GM18867 (cell line): ENCODE measurements at regions not wholly inside any gene's neighbourhood (a gene's known extent, or its start where the extent isn't known, plus 50 kb on each side); places are given as distances from the start of the nearest gene placed in this dataset.

Experiments
- ATAC-seq: cut with Tn5 transposase; IDR thresholded peaks from one replicate; pipeline ENCODE4 v1.9.1; 2021; ENCODE audit warnings: mild to moderate bottlenecking, moderate library complexity; ENCODE audit not compliant: unreplicated experiment

GRCh38 chr4:180567080-180567479, 1676.1 kb upstream of the TENM3 start:
- no peak for ATAC-seq

GRCh38 chr4:180571516-180572055, 1671.6 kb upstream of the TENM3 start:
- no peak for ATAC-seq

DNA sequence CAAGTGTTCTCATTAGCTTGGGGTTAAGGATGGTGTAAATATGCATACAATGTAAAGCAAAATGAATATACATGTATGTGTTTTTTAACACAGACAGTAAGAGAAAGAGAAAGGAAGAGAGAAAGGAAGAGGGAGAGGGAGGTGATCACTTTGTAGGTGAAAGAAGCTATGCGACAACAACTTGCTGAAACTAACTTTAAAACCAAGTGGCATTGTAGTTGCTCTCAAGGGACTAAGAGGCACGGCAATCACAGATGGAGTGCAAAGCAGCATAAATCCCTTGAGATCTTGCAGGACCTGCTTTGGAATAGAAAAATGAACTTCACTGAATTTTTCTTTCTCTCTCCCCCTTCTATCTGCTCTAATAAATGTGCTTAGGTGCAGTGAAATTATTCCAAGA, 1665.0 kb upstream of the TENM3 start:
- no peak for ATAC-seq

GRCh38 chr4:180581061-180581460, 1662.1 kb upstream of the TENM3 start:
- no peak for ATAC-seq

- ATAC-seq: no peak
Observed at GRCh38 chr4:180587379-180587778, 1655.8 kb upstream of the TENM3 start.

DNA sequence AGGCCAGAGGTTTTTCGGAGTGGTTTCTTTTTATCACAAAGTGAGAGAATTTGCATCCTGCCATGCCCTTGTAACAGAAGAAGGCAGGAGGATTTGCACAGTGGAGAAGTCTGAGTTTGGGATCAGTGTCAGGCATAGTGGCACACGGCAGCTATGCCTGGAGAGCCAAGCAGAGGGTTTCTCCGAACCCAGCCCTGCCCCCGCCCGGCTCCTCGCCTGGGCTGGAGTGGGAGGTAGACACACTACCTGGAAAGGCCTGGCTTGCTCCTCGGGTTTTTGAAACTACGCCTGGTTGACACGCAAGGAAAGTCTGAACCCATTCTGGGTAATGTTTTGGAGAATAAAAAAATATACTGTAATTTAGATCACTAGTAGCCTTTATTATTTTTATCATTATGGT, 1653.6 kb upstream of the TENM3 start:
- ATAC-seq: no peak

GRCh38 chr4:180596888-180597483, 1646.2 kb upstream of the TENM3 start:
- ATAC-seq: no peak

- ATAC-seq: no peak
Observed at GRCh38 chr4:180598281-180598680, 1644.9 kb upstream of the TENM3 start.

DNA sequence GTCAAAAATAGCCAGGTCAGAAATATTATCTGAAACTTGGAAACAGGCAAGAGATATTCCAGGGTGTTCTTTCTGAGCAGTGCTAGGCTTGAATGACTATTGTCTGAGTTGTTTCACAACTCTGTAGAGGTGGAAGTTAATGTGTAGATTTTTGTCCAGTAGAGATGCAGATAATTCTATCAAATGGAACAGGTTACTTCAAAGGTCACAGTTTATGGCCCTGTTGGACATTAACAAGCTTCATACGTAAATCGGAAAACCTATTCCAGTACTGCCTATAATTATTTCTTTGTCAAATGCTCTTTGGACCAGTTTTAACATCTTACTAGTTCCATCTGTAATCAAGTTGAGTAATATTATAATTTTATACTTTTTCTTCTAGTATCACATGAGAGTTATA, 1639.4 kb upstream of the TENM3 start:
- no peak for ATAC-seq

GRCh38 chr4:180610324-180610723, 1632.9 kb upstream of the TENM3 start:
- ATAC-seq: no peak

DNA sequence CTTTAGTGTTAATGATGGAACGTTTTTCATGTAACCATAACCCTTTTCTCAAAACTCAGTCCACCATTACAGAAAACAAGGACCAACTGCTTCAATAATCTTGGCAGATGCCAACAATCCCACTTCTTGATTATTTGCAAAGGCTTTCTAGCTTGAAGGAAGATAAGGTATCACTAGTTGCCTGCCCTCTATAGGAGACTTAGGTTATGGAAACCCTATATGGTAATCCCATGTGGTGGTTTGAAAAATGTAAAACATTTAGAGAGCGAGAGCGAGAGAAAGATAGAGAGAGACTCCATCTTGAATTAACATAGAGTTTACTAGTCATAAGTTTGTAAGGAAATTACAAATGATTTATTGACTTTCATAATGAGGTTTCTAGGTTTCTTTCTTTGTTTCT, 1627.5 kb upstream of the TENM3 start:
- ATAC-seq: no peak

- no peak for ATAC-seq
Observed at GRCh38 chr4:180617196-180617595, 1626.0 kb upstream of the TENM3 start.

DNA sequence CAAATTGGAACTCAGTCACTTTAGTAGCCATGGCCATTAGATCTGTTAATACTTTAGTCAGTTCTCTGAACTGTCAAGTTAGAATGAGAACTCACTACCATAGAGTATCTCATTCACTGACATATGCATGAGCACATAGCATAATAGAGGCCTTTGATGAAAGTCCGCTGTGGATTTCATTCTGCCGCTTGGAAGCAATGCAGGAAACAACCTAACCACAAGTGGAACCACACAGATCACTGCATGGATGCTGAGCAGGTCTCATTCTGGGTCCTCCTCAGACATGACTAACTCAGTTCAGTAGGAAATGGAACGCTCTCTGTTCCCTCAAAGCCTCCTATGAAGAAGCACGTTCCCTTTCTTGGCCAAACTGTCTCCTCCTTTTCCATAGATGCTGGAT, 1624.8 kb upstream of the TENM3 start:
- no peak for ATAC-seq

DNA sequence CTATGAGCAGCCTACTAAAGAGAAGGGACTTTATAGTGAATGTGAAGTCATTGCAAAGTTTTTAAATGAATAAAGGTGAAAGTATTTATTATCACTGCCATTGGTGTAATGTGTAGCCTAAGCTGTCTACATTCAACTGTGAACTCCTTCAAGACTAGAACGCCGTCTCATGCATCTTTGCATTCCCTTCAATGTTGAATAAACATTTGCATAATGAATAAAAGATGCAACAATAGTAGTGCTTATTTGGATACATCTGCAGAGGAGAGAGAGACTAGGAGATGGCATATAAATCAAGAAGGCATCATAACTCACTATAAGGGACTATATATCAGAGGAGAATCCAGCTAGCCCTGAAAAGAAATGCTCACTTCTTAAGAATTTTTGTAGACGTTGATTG, 1623.8 kb upstream of the TENM3 start:
- ATAC-seq: no peak

DNA sequence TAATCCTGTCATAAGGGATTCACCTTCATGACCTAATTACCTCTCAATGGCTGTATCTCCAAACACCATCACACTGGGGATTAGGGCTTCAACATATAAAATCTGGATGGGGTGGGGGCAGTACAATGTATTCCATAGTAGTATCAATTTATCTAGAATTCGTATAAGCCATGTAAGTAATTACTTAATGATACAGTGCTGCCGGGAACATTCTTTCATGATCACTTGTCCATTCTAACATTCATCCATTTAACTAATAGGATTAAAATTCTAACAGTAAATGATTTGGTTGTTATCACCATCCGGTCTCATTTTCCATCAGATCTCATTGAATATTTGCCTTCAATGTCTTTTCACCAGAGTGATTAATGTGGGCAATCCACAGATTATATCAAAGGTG, 1620.9 kb upstream of the TENM3 start:
- ATAC-seq: no peak

DNA sequence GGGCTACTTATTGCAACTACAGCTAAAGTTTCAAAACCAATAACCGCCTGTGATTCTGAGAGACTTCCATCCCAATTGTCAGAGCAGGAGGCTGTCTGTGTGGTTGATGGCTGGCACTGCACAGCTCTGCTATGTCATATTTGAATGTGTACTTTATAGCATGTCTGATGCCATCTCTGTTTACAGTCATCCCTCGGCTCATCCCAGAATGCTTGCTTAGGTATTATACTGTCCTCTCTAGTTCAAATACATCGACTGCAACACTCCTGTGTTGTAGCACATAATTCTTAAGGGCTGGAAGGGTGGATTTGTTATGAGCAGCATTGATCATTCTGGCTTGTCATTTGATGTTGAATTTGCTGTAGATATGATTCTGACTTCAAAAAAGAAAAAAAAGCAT, 1617.5 kb upstream of the TENM3 start:
- no peak for ATAC-seq

DNA sequence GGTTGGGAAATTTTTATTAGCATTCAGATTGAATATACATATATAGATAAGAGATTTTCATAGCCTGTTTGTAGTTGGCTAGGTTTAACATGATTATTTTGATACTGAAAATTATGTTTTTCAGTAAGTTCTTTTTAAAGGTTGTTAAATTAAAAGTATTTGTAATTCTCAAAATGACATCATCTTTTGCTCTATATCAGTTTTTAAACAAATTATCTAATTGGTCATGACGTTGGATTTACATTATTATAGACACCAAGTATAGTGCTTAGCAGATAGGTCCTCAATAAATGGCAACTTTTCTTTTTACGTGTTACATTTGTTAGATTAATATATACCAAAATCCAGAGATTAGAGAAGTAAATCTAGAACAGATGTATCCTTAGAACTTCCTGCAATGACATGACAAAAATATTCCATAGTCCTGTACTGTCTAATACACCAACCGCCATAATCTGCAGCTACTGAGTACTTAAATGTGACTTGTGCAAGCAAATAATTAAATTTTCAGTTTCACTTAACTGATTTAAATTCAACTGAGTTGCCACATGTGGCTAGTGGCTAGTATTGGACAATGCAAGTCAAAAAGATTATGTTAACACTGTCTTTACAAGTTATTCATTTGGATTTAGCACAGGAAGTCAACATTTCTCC, 1613.1 kb upstream of the TENM3 start:
- ATAC-seq: no peak

DNA sequence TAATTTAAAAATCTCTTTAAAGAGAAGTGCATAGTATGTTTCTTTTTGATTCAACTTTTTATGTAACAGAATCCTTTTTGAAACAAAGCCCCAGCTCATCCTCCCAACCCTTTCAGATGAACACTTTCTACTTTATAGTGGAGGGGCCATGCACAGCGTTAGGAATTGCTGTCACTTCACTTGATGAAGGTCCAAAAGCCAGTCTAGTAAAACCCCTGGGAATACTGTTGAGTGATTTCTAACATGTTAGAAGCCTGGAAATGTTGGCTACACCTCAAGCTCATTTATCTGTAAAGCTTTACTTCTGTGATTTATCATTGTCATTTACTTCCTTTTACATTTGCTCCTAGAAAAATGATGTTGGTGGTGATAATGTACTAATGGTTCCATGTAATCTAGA, 1608.9 kb upstream of the TENM3 start:
- ATAC-seq: no peak

- ATAC-seq: no peak
Observed at GRCh38 chr4:180635281-180635680, 1607.9 kb upstream of the TENM3 start.

DNA sequence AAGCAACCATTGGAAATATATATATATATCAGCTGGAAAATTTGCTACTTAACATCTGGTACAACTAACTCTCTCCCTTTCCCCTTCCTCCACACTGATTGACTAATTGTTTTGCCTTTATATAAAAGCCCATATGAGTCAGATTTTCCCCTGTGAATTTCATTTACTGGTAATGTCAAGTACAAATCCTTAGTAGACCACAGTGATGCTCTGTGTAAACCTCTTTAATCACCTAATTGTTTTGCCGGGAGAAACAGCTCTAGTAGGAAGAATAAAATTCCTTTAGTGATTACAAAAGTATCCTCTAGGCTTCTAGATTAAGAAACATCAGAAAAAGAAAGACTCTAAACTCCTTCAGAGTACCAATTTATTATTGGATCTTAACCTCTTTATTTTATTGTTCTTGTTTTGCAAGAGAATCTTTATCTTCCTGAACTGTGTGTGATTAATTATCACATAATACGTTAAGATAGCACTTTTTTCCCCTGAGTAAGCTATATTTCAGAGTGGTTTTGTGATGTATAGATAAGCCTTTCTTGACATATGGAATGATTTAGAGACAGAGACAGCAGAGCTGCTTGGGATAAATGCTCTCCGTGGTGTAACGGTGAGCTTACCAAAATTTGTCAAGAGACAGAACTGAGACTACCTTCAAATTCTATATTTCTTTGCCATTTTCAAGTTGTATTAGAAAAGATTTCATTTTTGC, 1606.4 kb upstream of the TENM3 start:
- no peak for ATAC-seq

DNA sequence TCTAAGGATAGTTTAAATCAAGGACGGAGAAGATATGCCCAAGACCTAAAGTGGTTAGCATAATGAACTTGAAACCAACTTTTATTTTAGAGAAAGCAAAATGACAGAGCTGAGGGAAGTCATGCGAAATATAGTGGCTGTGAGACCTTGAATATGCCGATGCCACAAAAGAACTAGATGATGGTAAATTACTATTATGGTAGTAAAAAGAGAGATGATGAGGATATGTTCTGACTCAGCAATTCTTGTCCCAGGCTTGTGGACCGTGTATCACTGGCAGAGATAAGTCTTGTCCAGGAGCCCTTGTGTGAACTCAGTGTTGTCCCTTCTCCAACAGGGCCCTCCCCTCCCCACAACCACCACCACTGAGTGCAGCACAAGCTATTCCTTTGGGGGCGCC, 1605.6 kb upstream of the TENM3 start:
- no peak for ATAC-seq

DNA sequence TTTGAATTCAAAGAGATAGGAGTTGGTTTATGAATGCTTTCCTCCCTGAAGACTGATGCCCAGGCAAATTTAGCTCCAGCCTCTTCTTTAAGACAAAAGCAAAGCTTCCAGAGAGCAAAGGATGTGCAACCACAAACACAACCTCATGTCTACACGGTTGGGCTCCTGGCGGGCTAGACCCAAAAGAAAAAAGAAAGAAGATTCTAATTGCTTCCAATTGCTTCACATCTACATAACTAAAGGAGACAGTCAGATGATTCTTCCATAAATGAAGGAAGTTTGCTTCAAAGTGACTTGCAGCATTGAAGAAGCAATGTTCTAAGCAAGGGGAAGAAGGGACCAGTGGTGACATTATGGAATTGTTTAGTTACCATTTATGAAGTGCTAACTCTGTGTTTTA, 1603.0 kb upstream of the TENM3 start:
- ATAC-seq: no peak
